ENCODE measurements at regions not wholly inside any gene's neighbourhood (a gene's known extent, or its start where the extent isn't known, plus 50 kb on each side); places are given as distances from the start of the nearest gene placed in this dataset.

DNA sequence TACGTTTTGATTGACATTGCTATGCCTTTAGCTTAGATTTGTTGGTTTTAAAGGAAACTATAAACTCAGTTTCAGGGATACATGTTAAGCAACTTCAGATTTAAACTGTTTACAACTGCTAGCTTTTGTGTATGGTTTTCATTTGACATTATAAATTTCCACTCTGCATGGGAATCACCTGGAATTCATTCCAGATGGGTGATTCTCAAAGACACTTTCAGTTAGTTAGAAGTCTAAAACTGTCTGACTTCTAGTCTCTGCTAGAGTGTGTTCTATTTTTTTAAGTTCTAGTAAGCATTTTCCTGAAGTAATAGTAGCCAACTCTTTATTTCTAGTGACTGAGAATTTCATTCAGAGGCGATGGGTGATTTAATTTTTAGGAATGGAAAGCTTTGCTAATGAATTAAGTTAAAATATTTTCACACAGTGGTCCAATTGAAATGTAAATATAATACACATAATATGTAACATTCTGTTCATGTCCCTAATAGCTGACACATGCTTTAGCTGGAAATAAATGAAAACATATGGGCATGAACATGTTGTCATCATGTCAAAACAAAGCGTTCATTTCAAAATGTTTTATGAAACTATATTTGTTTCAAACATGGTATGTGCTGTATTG lies 58.3 kb upstream of the CSNK1A1L start:
- TF ChIP-seq, protein P1, sequence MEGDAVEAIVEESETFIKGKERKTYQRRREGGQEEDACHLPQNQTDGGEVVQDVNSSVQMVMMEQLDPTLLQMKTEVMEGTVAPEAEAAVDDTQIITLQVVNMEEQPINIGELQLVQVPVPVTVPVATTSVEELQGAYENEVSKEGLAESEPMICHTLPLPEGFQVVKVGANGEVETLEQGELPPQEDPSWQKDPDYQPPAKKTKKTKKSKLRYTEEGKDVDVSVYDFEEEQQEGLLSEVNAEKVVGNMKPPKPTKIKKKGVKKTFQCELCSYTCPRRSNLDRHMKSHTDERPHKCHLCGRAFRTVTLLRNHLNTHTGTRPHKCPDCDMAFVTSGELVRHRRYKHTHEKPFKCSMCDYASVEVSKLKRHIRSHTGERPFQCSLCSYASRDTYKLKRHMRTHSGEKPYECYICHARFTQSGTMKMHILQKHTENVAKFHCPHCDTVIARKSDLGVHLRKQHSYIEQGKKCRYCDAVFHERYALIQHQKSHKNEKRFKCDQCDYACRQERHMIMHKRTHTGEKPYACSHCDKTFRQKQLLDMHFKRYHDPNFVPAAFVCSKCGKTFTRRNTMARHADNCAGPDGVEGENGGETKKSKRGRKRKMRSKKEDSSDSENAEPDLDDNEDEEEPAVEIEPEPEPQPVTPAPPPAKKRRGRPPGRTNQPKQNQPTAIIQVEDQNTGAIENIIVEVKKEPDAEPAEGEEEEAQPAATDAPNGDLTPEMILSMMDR (IDR thresholded peaks at IDR 0.05), result no peak
- no peak for TF ChIP-seq POLR2A (IDR thresholded peaks at IDR 0.05)
